ENCODE measurements at regions not wholly inside any gene's neighbourhood (a gene's known extent, or its start where the extent isn't known, plus 50 kb on each side); places are given as distances from the start of the nearest gene placed in this dataset.

GRCh38 chr3:84125760-84126159 lies 833.0 kb upstream of the CADM2 start:
- no peak for TF ChIP-seq MYBL2 (IDR thresholded peaks at IDR 0.05; ENCODE audit: low read depth)
- no peak for TF ChIP-seq MYBL2 (CRISPR knock-in tag; IDR thresholded peaks at IDR 0.05; ENCODE audit: borderline replicate concordance)
- no peak for TF ChIP-seq U2AF2 (optimal IDR thresholded peaks at IDR 0.05; ENCODE audit: low read depth, low read length)
- TF ChIP-seq FOXK1 (CRISPR knock-in tag; IDR thresholded peaks at IDR 0.05; ENCODE audit: borderline replicate concordance): no peak
- no peak for TF ChIP-seq ZNF644 (tag; IDR thresholded peaks at IDR 0.05; ENCODE audit: low read depth)
- no peak for TF ChIP-seq RAD21 (CRISPR knock-in tag; conservative IDR thresholded peaks at IDR 0.05 in 1 of 2, IDR thresholded peaks at IDR 0.05 in 1 of 2)
- no peak for TF ChIP-seq CTCF (IDR thresholded peaks at IDR 0.05 in 2 of 3, conservative IDR thresholded peaks at IDR 0.05 in 1 of 3; ENCODE audit: insufficient read depth in 2 of 3, low read depth in 1 of 3, low read length in 3 of 3)
- TF ChIP-seq GATA2 (CRISPR knock-in tag; IDR thresholded peaks at IDR 0.05): no peak
- no peak for TF ChIP-seq TEAD4 (IDR thresholded peaks at IDR 0.05; ENCODE audit: low read length)
- TF ChIP-seq TEAD4 (CRISPR knock-in tag; IDR thresholded peaks at IDR 0.05; ENCODE audit: borderline replicate concordance): no peak
- TF ChIP-seq BACH1 (tag; IDR thresholded peaks at IDR 0.05): no peak
- TF ChIP-seq NEUROD1 (IDR thresholded peaks at IDR 0.05; ENCODE audit: borderline replicate concordance, low read depth, low read length, partially characterized antibody): no peak
- no peak for TF ChIP-seq CBX8 (IDR thresholded peaks at IDR 0.05; ENCODE audit: borderline replicate concordance, extremely low read depth, low read depth, low read length, poor library complexity, severe bottlenecking)
- no peak for TF ChIP-seq ZNF507 (tag; conservative IDR thresholded peaks at IDR 0.05)

All from K562 (cell line).